Activated CD4-positive, alpha-beta T cell treated with anti-CD3 and anti-CD28 coated beads, Interleukin-2, Interleukin-6, amounts not matched to agents 100 ng/mL and 50 ng/mL, durations not matched to agents 16 hours and 8 hours (primary cell): ENCODE measurements at regions not wholly inside any gene's neighbourhood (a gene's known extent, or its start where the extent isn't known, plus 50 kb on each side); places are given as distances from the start of the nearest gene placed in this dataset.

Experiments used
- DNase-seq: peaks from one replicate; pipeline ENCODE4 v3.0.0-alpha.2; 2020

GRCh38 chr2:19232312-19232711, 126.1 kb downstream of the OSR1 start:
- DNase-seq = no peak

- DNase-seq = no peak
These were observed 126.8 kb downstream of the OSR1 start for GRCh38 chr2:19231625-19232024.

DNA sequence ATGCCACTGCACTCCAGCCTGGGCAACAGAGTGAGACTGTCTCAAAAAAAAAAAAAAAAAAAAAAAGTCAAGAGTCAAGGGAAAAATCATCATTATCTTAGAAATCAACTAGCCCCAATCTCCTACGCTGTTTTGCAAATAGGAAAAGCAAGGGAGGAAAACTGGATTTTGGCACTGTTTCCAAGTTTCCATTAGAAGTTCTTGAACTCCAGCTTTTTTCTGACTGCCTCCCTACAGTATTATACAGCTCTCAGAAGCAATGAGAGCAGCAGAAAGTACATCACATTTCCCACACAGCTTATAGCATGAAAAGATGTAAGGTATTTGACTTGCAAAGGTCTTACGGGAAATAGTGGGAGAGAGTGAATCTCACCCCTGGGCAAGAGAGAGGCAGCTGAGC, 127.8 kb downstream of the OSR1 start:
- no peak for DNase-seq

DNA sequence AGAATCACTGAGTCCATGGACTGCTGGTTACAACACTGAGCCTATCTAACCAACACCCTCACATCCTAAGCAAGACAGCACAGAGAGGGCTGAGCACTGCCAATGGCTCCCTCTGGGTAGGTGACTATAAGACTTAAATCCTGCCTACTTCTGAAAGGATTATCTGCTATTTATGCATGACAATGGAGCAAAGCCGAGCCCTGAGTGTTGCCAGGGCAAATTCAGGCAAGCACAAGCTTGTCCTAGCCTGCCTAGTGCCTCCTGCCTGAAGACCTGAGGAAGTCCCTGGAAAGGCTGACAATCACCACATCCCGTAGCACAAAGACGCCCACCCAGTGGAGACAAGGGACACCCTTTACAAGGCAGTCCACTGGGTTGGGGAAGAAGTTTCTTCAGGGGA, 129.7 kb downstream of the OSR1 start:
- no peak for DNase-seq

GRCh38 chr2:19228181-19228593, 130.2 kb downstream of the OSR1 start:
- no peak for DNase-seq

GRCh38 chr2:19226871-19227270, 131.6 kb downstream of the OSR1 start:
- DNase-seq = no peak

DNA sequence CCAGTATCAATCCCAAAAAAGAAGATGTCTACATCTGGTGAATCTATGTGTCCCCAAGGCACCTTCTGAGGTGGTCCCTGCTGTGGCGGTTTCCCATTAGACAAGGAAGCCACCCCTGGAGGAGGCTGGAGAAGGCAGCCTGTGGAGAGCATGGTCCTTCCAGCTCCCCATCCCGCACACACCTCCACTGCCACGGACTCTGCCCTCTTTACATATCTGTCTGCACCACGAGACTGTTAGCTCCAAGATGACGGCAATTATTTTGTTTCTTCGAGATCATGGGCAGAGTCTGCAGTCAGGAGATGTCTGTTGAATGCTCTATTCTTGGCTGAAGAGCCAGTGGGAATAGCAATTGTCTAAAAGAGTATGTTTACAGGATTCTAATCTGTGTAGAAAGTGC, 132.0 kb downstream of the OSR1 start:
- no peak for DNase-seq

DNA sequence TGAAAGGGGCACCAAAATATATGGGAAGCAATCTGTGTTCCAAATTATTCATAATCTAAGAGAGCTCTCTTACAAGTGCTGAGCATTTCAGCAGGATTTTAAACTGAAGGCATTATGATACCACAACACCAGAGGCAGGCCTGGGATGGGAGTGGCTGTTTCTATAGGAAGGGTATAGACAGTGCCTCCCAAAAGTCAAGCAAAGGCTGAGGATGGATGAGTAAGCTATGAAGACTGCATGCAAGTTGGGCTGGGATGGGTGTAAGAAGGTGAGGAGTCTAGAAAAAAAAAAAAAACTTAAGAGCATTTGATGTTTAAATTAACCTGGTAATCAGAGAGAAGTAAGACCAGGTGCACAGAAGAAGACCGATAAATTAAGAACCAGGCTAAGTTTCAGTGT, 132.5 kb downstream of the OSR1 start:
- DNase-seq = no peak

GRCh38 chr2:19225126-19225525, 133.3 kb downstream of the OSR1 start:
- DNase-seq = no peak

DNA sequence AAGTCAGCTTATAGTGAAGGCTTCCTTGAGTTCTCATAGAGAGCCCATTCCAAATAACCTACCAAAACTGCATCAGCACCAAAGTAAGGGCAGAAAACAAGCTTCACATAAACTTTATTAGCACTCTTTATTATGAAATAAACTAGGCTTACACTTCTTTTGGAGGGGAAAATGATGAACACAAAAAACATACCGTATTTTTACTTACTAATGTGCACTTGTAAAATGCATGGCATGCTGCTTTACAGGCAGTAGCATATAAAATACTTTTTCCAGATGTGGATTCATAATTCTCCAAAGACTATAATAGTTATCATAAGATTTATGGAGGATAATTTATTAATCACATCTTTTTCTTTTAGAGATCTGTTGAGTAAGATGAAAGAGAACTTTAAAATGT, 133.9 kb downstream of the OSR1 start:
- no peak for DNase-seq

DNA sequence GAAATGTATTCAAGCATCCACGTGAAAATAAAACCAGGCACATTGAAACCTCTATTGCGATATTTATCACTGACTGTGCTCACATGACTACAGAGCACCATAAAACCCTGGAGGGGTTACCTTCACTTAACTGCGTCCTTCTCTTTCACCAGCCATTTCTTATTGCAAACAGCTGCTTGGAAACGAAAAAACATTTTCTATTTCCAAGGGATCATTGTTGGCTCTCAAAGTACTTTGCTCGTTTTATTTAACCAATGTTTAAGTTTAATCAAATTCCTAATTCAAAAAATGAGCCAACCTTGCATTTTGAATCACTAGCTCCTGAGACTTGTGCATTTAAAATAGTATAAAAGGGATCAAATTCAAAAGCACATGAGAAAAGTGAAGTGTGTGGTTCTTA, 134.4 kb downstream of the OSR1 start:
- no peak for DNase-seq

GRCh38 chr2:19219060-19219459, 139.4 kb downstream of the OSR1 start:
- DNase-seq = no peak

- DNase-seq = no peak
These were observed 140.3 kb downstream of the OSR1 start for GRCh38 chr2:19218166-19218565.

- DNase-seq = no peak
These were observed 141.5 kb downstream of the OSR1 start for GRCh38 chr2:19216676-19217602.

GRCh38 chr2:19216238-19216637, 142.2 kb downstream of the OSR1 start:
- no peak for DNase-seq

GRCh38 chr2:19214682-19215391, 143.6 kb downstream of the OSR1 start:
- peak; percentile 15 for DNase-seq

GRCh38 chr2:19209575-19210341, 148.7 kb downstream of the OSR1 start:
- no peak for DNase-seq

- no peak for DNase-seq
These were observed 149.8 kb downstream of the OSR1 start for GRCh38 chr2:19208479-19209199.

DNA sequence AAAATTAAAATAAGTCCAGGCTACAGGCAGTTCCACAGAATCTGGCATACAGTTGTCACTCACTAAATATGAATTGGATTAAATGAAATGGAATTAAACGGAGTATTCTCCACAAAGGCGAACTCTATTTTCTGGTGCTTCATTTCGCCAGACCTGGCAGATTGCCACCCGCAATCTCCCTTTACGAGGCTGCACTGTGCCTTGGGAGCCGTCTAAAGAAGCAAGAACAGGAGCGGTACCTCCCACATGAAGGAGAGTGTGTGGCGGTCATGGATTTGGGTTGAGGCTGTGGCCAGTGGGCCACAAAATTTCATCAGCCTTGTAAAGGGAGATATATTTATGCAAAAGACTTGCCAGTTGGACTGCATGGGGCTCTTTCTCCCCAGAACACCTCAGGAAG, 151.0 kb downstream of the OSR1 start:
- no peak for DNase-seq

DNA sequence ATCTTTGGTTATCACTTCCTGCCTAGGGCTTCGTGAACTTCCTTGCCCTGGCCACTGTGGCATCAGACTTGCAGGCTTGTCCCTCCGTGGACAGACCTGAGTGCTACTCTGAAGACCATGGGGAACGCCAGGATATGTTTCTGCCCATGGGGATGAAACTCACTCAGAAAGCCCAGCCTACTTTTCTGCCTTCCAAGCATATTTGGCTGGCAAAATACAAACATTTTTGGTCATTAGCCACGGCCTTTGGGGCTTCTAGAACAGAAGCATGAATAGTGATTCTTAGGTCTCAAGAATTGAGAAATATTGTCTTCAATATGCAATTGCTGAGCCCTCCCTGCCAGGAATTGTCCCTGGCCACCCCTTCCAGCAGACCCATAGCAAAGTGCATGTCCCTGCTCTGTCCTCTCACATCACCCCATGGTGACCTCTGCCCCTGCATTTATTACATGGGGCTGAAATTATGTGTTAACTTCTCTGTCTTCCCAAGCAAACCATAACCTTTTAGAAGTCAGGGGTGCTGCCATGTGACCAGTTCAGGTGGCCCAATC, 152.4 kb downstream of the OSR1 start:
- DNase-seq = no peak

DNA sequence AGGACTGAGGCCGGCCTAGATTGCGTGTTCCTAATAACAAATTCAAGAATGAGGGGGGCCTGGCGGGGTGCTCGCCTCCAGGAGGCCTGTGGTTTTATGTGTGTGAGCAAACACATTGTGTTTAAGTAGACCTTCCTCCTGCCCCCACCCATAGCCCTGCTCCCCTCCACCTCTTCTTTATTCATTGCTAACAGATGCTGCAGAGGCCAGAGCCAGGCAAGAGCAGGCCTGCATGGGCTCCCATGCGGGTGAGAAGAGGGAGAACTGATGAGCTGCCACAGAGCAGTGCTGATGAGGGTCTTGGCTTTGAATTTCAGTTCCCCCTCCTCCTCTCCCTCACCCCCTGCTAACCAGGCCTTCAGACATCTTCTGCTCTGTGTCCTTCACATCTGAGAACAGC, 154.6 kb downstream of the OSR1 start:
- no peak for DNase-seq

- no peak for DNase-seq
These were observed 156.4 kb downstream of the OSR1 start for GRCh38 chr2:19201911-19202462.
